Stimulated activated naive CD4-positive, alpha-beta T cell treated with Interleukin-2 at 50 U/mL for 16 hours (primary cell): ENCODE measurements at regions not wholly inside any gene's neighbourhood (a gene's known extent, or its start where the extent isn't known, plus 50 kb on each side); places are given as distances from the start of the nearest gene placed in this dataset.
"Not testable (repeated sequence)": the region's sequence is repeated elsewhere in the genome, so short reads cannot be mapped to it uniquely, and the experiment has no call there.

Experiments
- DNase-seq: peaks from one replicate; lab custom pipeline; 2025; lab: John Stamatoyannopoulos, UW

DNA sequence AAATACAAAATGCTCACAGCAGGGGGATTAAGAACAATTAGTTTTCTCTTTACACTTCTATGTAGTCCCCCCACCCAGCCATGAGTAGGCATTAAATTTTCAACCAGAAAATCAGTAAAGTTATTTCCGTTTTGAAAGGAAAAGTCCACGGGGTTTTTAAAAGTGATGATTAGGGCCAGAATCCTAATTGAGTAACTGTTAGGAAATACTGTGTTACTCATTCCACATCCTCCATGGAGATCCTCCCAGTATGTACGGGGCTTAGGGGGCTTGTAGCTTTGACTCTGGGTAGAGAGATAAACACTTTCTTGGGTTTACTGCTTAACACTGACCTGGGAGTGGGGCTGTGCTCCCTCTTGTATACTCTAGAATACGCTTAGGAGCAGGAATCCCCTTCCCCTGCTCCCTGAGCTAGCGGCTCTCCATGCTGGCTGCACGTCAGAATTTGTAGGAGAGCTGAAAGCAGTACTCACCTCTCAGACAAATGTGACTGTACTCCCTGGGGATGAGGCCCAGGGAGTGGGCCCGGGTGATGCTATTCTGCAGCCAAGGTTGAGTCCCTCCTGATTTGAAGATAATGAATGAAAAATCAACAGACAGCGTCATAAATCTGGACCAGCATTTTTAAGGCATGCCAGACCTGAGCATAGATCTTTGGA is 100.5 kb downstream of the SLC4A3 start:
- no peak for DNase-seq

- no peak for DNase-seq
Measured at GRCh38 chr2:219728991-219729487, 101.6 kb downstream of the SLC4A3 start.

DNA sequence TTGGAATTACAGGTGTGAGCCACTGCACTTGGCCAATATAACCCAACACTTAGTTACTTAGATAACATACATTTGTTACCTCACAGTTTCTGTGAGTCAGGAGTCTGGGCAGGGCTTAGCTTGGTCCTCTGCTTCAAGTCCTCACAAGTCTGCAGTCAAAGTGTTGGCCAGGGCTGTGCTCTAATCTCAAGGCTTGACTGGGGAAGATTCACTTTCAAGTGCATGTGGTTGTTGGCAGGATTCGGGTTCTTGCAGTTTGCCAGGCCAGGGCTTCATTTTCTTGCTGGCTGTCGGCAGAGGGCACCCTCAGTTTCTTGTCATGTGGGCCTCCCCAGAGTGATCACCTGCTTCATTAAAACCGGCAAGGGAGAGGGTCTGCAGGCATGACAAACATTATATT is 103.7 kb downstream of the SLC4A3 start:
- no peak for DNase-seq

DNA sequence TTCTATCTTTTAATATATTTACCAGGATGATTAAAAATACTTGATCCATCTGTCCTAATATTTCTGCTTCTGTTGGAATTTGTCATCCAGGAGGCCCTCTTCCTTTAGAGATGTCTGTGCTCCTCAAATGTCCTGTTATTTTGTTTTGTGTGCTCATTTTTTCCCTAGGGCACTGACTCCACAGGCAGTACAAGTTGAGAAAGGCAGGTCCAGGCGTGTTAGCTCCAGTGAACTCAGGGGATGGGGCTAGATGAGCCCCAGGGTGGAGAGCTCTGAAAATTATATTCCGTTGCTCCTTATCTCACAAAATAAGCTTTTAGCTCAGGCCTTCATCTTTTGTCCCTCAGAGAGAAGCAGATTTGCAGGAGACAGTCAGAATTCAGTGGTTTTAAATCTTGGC is 105.7 kb downstream of the SLC4A3 start:
- DNase-seq, result no peak

DNA sequence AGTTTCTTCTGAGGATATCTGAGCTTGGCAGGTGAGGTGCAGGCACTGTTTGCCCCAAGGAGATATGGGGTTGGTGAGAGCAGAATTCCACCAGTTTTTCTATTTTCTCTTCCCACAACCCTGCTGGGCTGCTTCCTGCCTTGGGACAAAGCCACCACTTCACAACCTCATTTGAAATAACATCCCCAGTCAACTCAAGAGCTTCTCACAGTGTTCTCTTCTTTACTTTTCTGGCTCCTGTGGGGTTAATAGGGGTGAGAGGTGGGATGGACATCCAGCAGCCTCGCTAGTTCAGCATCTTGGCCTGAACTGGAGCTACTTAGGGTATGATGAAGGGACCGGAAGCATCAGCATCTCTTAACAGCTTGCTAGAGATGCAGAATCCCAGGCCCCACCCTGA is 106.3 kb downstream of the SLC4A3 start:
- no peak for DNase-seq

DNA sequence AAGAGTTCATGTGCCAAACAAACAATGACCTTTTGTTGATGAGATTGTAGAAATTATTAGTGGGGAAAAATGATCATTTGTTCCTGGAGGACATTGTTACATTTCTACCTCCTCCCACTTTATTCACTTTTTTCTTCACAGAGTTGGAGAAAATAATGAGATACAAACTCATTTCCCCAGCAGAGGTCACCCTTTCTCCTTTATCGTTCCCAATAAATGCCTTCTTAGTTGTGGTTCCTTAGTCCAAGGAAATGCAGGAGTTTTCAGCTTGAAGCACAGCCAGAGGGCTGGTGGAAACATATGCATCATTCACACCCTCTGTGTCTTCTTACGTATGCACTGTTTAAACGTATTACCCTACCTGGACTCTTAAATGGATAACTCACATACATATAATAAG is 108.8 kb downstream of the SLC4A3 start:
- no peak for DNase-seq

GRCh38 chr2:219737270-219737691 is 109.9 kb downstream of the SLC4A3 start:
- no peak for DNase-seq

GRCh38 chr2:219739066-219739465 is 111.6 kb downstream of the SLC4A3 start:
- no peak for DNase-seq

GRCh38 chr2:219739866-219740440 is 112.5 kb downstream of the SLC4A3 start:
- no peak for DNase-seq

DNA sequence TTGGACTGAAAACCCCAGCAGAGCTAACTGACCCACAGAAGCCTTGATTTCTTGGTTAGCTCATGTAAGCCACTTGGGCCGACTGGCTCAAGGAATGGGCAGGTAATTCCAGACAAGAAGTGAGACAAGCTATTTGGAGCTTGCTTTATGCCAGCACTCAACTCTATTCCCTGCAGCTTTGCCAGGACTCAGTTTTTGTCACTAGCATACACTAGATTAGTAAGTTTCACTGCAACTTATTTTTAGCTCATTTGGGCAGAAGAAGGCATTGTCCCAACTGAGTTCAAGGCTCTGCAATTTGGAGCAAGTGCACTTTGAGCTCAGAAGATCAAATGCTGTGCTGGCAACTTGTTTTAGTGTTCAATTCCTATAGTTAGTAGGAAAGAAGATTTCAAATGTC is 116.1 kb downstream of the SLC4A3 start:
- DNase-seq, result no peak

DNA sequence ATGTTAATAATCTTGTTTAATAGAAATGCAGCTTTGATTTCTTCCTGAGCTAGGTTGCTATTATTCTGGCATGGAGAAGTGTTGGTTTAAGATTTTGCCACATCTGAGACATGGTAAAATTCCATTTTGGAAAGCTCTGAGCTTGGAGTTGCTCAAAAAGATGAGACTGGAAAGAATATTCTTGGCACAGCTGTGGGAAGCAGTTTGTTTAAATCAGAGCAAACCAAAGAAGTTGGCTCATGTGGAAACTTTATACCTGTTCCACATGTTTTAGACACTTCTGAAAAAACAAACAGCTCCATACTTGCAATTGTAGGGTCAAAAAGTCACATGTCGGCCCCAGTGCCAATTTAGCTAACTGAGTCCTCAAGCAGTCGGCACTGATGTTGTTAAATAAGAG is 116.6 kb downstream of the SLC4A3 start:
- no peak for DNase-seq

- DNase-seq, result no peak
Measured at GRCh38 chr2:219744600-219744999, 117.2 kb downstream of the SLC4A3 start.

DNA sequence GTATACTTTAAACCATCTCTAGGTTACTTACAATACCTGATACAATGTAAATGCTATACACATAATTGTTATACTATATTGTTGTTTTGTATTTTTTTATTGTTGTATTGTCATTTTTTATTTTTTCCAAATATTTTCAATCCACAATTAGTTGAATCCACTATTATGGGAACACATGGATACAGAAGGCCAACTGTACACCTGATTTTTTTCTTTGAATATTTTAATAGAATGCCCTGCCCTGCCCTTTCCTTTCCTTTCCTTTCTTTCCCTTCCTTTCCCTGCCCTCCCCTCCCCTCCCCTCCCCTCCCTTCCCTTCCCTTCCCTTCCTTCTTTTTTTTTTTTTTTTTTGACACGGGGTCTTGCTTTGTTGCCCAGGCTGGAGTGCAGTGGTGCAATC is 120.2 kb downstream of the SLC4A3 start:
- DNase-seq, result no peak

GRCh38 chr2:219748671-219749570 is 121.5 kb downstream of the SLC4A3 start:
- DNase-seq, result no peak

DNA sequence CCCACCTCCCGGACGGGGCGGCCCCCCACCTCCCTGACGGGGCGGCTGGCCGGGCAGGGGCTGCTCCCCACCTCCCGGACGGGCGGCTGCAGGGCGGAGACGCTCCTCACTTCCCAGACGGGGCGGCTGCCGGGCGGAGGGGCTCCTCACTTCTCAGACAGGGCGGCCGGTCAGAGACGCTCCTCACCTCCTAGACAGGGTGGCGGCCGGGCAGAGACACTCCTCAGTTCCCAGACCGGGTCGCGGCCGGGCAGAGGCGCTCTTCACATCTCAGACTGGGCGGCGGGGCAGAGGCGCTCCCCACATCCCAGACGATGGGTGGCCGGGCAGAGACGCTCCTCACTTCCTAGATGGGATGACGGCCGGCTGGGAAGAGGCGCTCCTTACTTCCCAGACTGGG is 123.7 kb downstream of the SLC4A3 start:
- DNase-seq, result not testable (repeated sequence)

GRCh38 chr2:219752726-219753125 is 125.3 kb downstream of the SLC4A3 start:
- DNase-seq, result no peak

- DNase-seq, result no peak
Measured at GRCh38 chr2:219758907-219759680, 131.7 kb downstream of the SLC4A3 start.

DNA sequence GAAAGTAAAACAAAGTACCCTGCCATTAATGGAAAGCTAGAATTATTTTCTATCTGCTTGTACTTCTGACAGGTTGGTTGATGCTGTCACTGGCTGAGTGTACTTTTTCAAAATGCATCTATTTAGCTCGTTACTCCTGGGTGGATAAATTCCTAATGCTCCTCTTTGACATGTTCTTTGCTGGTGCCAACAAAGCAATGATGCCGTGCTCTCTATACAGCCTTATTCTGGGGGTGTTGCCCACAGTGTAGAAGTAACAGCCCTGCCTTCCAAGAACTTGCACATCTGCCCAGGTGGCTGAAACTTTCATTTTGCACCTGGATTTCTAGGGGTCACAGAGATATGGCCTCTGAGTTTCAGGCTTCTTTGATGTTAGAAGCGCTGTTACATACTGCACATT is 132.4 kb downstream of the SLC4A3 start:
- DNase-seq, result no peak

DNA sequence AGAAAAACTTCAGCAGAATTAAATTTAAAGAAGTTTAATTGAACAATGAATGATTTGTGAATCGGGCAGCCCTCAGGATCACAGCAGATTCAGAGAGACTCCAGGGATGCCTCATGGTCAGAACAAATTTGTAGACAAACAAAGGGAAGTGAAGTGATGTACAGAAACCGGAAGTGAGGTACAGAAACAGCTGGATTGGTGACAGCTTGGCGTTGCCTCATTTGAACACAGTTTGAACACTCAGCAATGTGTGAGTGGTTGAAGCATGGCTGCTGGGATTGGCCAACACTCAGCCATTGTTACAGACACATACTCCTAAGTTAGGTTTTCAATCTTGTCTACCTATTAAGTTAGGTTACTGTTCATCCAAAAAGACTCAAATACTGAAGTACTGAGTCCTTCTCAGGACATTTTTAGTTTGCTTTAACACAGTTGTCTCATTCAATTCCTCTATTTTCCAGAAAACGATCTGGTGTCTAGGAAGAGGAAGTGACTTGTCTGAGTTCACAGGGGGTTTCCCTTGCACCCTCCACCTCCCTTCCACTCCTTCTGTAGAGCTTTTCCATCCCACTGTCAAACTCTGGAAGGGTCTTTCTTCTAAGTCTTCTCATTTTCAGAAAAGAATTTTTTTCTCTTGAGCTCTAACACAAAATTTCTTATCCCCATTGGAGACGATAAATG is 137.9 kb downstream of the SLC4A3 start:
- no peak for DNase-seq

GRCh38 chr2:219766658-219767057 is 139.2 kb downstream of the SLC4A3 start:
- no peak for DNase-seq

- DNase-seq, result no peak
Measured at GRCh38 chr2:219769090-219769910, 141.9 kb downstream of the SLC4A3 start.
